ENCODE measurements at regions not wholly inside any gene's neighbourhood (a gene's known extent, or its start where the extent isn't known, plus 50 kb on each side); places are given as distances from the start of the nearest gene placed in this dataset.

GRCh38 chr4:115323106-115323707, 209.8 kb upstream of the NDST4 start:
- TF ChIP-seq FOXP2 (optimal IDR thresholded peaks at IDR 0.05; ENCODE audit: borderline replicate concordance, extremely low read depth, extremely low read length, insufficient read depth) (no peak), POLR2AphosphoS5 (IDR thresholded peaks at IDR 0.05; ENCODE audit: low read depth, low read length) (no peak), SIN3A (IDR thresholded peaks at IDR 0.05; ENCODE audit: borderline replicate concordance, insufficient read depth, low read length) (no peak), REST (IDR thresholded peaks at IDR 0.05; ENCODE audit: insufficient read depth in 1 of 2, low read depth in 2 of 2, low read length in 2 of 2) (no peak), TAF1 (IDR thresholded peaks at IDR 0.05; ENCODE audit: borderline replicate concordance, insufficient read depth, low read length) (no peak)

GRCh38 chr4:115315182-115315581, 201.8 kb upstream of the NDST4 start:
- no peak for TF ChIP-seq SIN3A (IDR thresholded peaks at IDR 0.05; ENCODE audit: borderline replicate concordance, insufficient read depth, low read length)
- no peak for TF ChIP-seq POLR2AphosphoS5 (IDR thresholded peaks at IDR 0.05; ENCODE audit: low read depth, low read length)
- TF ChIP-seq TAF1 (IDR thresholded peaks at IDR 0.05; ENCODE audit: borderline replicate concordance, insufficient read depth, low read length): no peak
- TF ChIP-seq REST (IDR thresholded peaks at IDR 0.05; ENCODE audit: insufficient read depth in 1 of 2, low read depth in 2 of 2, low read length in 2 of 2): no peak
- TF ChIP-seq FOXP2 (optimal IDR thresholded peaks at IDR 0.05; ENCODE audit: borderline replicate concordance, extremely low read depth, extremely low read length, insufficient read depth): no peak

- no peak for TF ChIP-seq FOXP2 (optimal IDR thresholded peaks at IDR 0.05; ENCODE audit: borderline replicate concordance, extremely low read depth, extremely low read length, insufficient read depth)
- TF ChIP-seq TAF1 (IDR thresholded peaks at IDR 0.05; ENCODE audit: borderline replicate concordance, insufficient read depth, low read length): no peak
- no peak for TF ChIP-seq POLR2AphosphoS5 (IDR thresholded peaks at IDR 0.05; ENCODE audit: low read depth, low read length)
- TF ChIP-seq REST (IDR thresholded peaks at IDR 0.05; ENCODE audit: insufficient read depth in 1 of 2, low read depth in 2 of 2, low read length in 2 of 2): no peak
- TF ChIP-seq SIN3A (IDR thresholded peaks at IDR 0.05; ENCODE audit: borderline replicate concordance, insufficient read depth, low read length): no peak
These were observed 197.2 kb upstream of the NDST4 start for GRCh38 chr4:115310641-115311040.

GRCh38 chr4:115294717-115295116, 181.3 kb upstream of the NDST4 start:
- TF ChIP-seq REST (IDR thresholded peaks at IDR 0.05; ENCODE audit: insufficient read depth in 1 of 2, low read depth in 2 of 2, low read length in 2 of 2): no peak

GRCh38 chr4:115293093-115293462, 179.7 kb upstream of the NDST4 start:
- no peak for TF ChIP-seq FOXP2 (optimal IDR thresholded peaks at IDR 0.05; ENCODE audit: borderline replicate concordance, extremely low read depth, extremely low read length, insufficient read depth)
- no peak for TF ChIP-seq REST (IDR thresholded peaks at IDR 0.05; ENCODE audit: insufficient read depth in 1 of 2, low read depth in 2 of 2, low read length in 2 of 2)
- TF ChIP-seq TAF1 (IDR thresholded peaks at IDR 0.05; ENCODE audit: borderline replicate concordance, insufficient read depth, low read length): no peak
- no peak for TF ChIP-seq SIN3A (IDR thresholded peaks at IDR 0.05; ENCODE audit: borderline replicate concordance, insufficient read depth, low read length)
- no peak for TF ChIP-seq POLR2AphosphoS5 (IDR thresholded peaks at IDR 0.05; ENCODE audit: low read depth, low read length)

Data from PFSK-1 (cell line).